Activated CD4-positive, alpha-beta T cell treated with anti-CD3 and anti-CD28 coated beads, Interleukin-2, Interleukin-4, amounts not matched to agents 100 ng/mL and 50 ng/mL, durations not matched to agents 16 hours and 8 hours (primary cell): ENCODE measurements at regions not wholly inside any gene's neighbourhood (a gene's known extent, or its start where the extent isn't known, plus 50 kb on each side); places are given as distances from the start of the nearest gene placed in this dataset.

Experiments used
- DNase-seq: peaks from one replicate; pipeline ENCODE4 v3.0.0-alpha.2; 2020; ENCODE audit warnings: low spot score

- DNase-seq, result no peak
Observed at GRCh38 chrX:106510713-106511403, 100.9 kb upstream of the RADX start.
